Transverse colon (tissue), 4 donors: ENCODE measurements at regions not wholly inside any gene's neighbourhood (a gene's known extent, or its start where the extent isn't known, plus 50 kb on each side); places are given as distances from the start of the nearest gene placed in this dataset.

Experiments
- DNase-seq: peaks from one replicate; pipeline ENCODE4 v3.0.0-alpha.2; 2019
- H3K27ac ChIP-seq, 4 donors: fragments of 200-600 bp; sonication (generic); 2 replicates each; pipeline ENCODE4 v1.5.1; 2016 to 2018; ENCODE audit warnings: inconsistent platforms in 4 of 4
- H3K27me3 ChIP-seq: fragments of 200-600 bp; sonication (generic); 2 replicates; pipeline ENCODE4 v1.5.1; 2017; ENCODE audit warnings: inconsistent platforms
- H3K36me3 ChIP-seq, 4 donors: fragments of 200-600 bp; sonication (generic); 2 replicates each; pipeline ENCODE4 v1.5.1; 2017 to 2019; ENCODE audit warnings: inconsistent platforms in 4 of 4
- H3K4me1 ChIP-seq, 4 donors: fragments of 200-600 bp; sonication (generic); 2 replicates each; pipeline ENCODE4 v1.5.1; 2017 to 2020; ENCODE audit warnings: inconsistent platforms in 4 of 4
- H3K4me3 ChIP-seq, 4 donors: fragments of 200-600 bp; sonication (generic); 1 replicate in 1 of 4; 2 replicates in 3 of 4; pipeline versions ENCODE4 v1.5.1 to v1.6.1; 2017 to 2019; ENCODE audit warnings: inconsistent platforms in 4 of 4
- H3K9me3 ChIP-seq, 2 donors: fragments of 200-600 bp; sonication (generic); 2 replicates each; pipeline ENCODE4 v1.5.1; 2017 to 2019; ENCODE audit warnings: inconsistent platforms in 2 of 2
- CTCF ChIP-seq, 5 experiments: fragments of 200-600 bp in 3 of 5; fragments of 450-650 bp in 2 of 5; sonication (generic) in 3 of 5; IDR thresholded peaks; 1 replicate in 2 of 5; 2 replicates in 3 of 5; pipeline ENCODE4 v1.5.1; 2016 to 2017; ENCODE audit warnings: antibody characterized with exemption in 5 of 5, inconsistent platforms in 3 of 5, mild to moderate bottlenecking in 2 of 5, moderate library complexity in 1 of 5
- EP300 ChIP-seq: sonication (generic); formaldehyde crosslinking; IDR thresholded peaks from one replicate; pipeline ENCODE4 v1.6.1; 2017; ENCODE audit warnings: antibody characterized with exemption, low read depth
- POLR2A ChIP-seq: fragments of 450-650 bp; IDR thresholded peaks from one replicate; pipeline ENCODE4 v1.6.1; 2016; ENCODE audit warnings: antibody characterized with exemption, mild to moderate bottlenecking, moderate library complexity
- POLR2AphosphoS5 ChIP-seq, 3 donors: sonication (generic); formaldehyde crosslinking; IDR thresholded peaks; one replicate each; pipeline ENCODE4 v1.6.1; 2016; ENCODE audit warnings: antibody characterized with exemption in 3 of 3
- WGBS, 2 donors: methylation state at CpG; one replicate each; pipeline ENCODE4 v1.1.5; 2018; ENCODE audit warnings: low coverage in 1 of 2; 5-methylcytosine and 5-hydroxymethylcytosine counted together
- in situ Hi-C, 4 donors: fragments of 200-750 bp; cut with MboI; loops; one replicate each; pipeline versions ENCODE4 v1.15.0 to v1.15.1; 2017; ENCODE audit warnings: low sequenced_read_pairs in 3 of 4, low pct_ligation_motif_present in 1 of 4, low pct_unique_long_range_greater_than_20kb in 1 of 4
- intact Hi-C: fragments of 100-400 bp; cut with DNase I; formaldehyde crosslinking; loops from one replicate; pipeline ENCODE4 v1.15.1; 2023; ENCODE audit warnings: low total_unique reads

GRCh38 chr6:140752234-140752633, 1377.8 kb upstream of the CITED2 start:
- in situ Hi-C loops, result no loop called here
- no peak overlapping the region for H3K4me3 ChIP-seq

GRCh38 chr6:140747114-140747513, 1372.7 kb upstream of the CITED2 start:
- DNase-seq, result no peak
- no peaks in the 10 kb centered on the region for H3K27me3 ChIP-seq
- no peak overlapping the region for H3K27ac ChIP-seq
- H3K36me3 ChIP-seq, result no peaks in the 10 kb centered on the region
- H3K4me3 ChIP-seq, result no peak overlapping the region
- no peaks in the 10 kb centered on the region for H3K4me1 ChIP-seq
- WGBS, 2 donors, result 85% methylated on average over 2 of the region's 2 CpGs; no CpG with 5 or more reads in 1 of the 2 donors
- in situ Hi-C loops (no loop called here), intact Hi-C loops (no loop called here)
- TF ChIP-seq CTCF (IDR thresholded peaks at IDR 0.05), result no peak
- TF ChIP-seq POLR2A, result no peak
- no peak for TF ChIP-seq EP300
- no peak for TF ChIP-seq POLR2AphosphoS5 (IDR thresholded peaks at IDR 0.05)
- H3K9me3 ChIP-seq, result no peaks in the 10 kb centered on the region

More at GRCh38 chr6:140752234-140752633, 1377.8 kb upstream of the CITED2 start:
- H3K27me3 ChIP-seq, result no peaks in the 10 kb centered on the region
- H3K27ac ChIP-seq, result no peak overlapping the region
- WGBS, 2 donors, result 77 to 81% methylated on average over 1 of the region's 1 CpG
- TF ChIP-seq CTCF (IDR thresholded peaks at IDR 0.05) (no peak), POLR2AphosphoS5 (IDR thresholded peaks at IDR 0.05) (no peak), POLR2A (no peak), EP300 (no peak)
- no peaks in the 10 kb centered on the region for H3K9me3 ChIP-seq
- intact Hi-C loops, result no loop called here
- H3K36me3 ChIP-seq, result no peaks in the 10 kb centered on the region
- no peak for DNase-seq
- no peaks in the 10 kb centered on the region for H3K4me1 ChIP-seq

- H3K9me3 ChIP-seq, result no peaks in the 10 kb centered on the region
- no peaks in the 10 kb centered on the region for H3K36me3 ChIP-seq
- intact Hi-C loops (no loop called here), in situ Hi-C loops (no loop called here)
- WGBS, 2 donors, result 66 to 78% methylated on average over 2 of the region's 2 CpGs
- DNase-seq, result no peak
- no peak for TF ChIP-seq POLR2AphosphoS5 (IDR thresholded peaks at IDR 0.05)
- TF ChIP-seq POLR2A, result no peak
- no peak for TF ChIP-seq EP300
- TF ChIP-seq CTCF (IDR thresholded peaks at IDR 0.05), result no peak
- H3K27me3 ChIP-seq, result no peaks in the 10 kb centered on the region
- no peaks in the 10 kb centered on the region for H3K4me1 ChIP-seq
- no peak overlapping the region for H3K27ac ChIP-seq
- no peak overlapping the region for H3K4me3 ChIP-seq
These were observed 1370.3 kb upstream of the CITED2 start for GRCh38 chr6:140744659-140745320.

DNA sequence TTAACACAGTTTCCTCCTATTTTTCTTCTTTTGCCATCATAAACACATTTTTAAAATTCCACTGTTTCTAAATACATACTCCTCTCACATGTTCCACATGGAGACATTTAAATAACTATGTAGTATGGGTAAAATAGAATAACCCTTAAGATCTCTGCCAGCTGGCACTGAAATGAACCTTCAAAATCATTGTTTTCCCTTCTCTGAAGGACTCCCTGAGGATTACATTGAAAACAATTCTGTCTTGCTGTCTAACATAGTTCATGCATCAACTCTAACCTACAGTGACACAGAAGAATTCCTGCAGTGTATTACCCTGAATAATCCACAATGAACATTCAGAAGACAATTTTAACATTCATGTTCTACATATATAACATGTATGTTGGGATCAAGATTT, 1361.8 kb upstream of the CITED2 start:
- H3K4me1 ChIP-seq, result no peaks in the 10 kb centered on the region
- no peak overlapping the region for H3K4me3 ChIP-seq
- intact Hi-C loops (no loop called here), in situ Hi-C loops (no loop called here)
- no peak overlapping the region for H3K27ac ChIP-seq
- H3K36me3 ChIP-seq, result no peaks in the 10 kb centered on the region
- DNase-seq, result no peak
- TF ChIP-seq POLR2A (no peak), POLR2AphosphoS5 (IDR thresholded peaks at IDR 0.05) (no peak), EP300 (no peak)
- no peaks in the 10 kb centered on the region for H3K27me3 ChIP-seq
- no peaks in the 10 kb centered on the region for H3K9me3 ChIP-seq

DNA sequence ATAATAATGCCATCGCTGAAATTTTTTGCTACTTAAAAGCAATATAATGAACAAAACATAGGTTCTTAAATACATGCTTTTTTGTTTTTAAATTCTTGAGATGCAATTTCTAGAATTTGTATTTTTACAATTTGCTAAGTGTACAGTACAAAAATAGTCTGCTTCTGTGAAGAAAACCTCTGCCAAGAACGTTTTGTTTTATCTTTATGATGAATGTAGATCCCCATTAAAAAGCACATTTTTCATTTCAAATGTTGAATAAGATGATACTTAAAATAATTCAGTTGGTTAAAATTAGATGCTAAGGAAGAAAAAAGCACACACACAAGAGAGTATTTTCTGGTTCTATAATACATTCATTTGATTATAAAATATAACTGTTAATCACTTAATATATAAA, 1358.5 kb upstream of the CITED2 start:
- H3K36me3 ChIP-seq, result no peaks in the 10 kb centered on the region
- TF ChIP-seq POLR2AphosphoS5 (IDR thresholded peaks at IDR 0.05), result no peak
- no peak for TF ChIP-seq CTCF (IDR thresholded peaks at IDR 0.05)
- TF ChIP-seq EP300, result no peak
- no peak for TF ChIP-seq POLR2A
- no peak overlapping the region for H3K27ac ChIP-seq
- WGBS, 2 donors, result 52 to 54% methylated on average over 2 of the region's 2 CpGs
- in situ Hi-C loops, result no loop called here
- H3K9me3 ChIP-seq, result no peaks in the 10 kb centered on the region
- H3K4me3 ChIP-seq, result no peak overlapping the region
- no peaks in the 10 kb centered on the region for H3K27me3 ChIP-seq
- DNase-seq, result no peak
- intact Hi-C loops, result no loop called here
- H3K4me1 ChIP-seq, result no peaks in the 10 kb centered on the region
